Hematopoietic multipotent progenitor cell treated with erythropoietin and hydrocortisone succinate and interleukin-3 and kit ligand, for 6 days (in vitro differentiated cells): ENCODE measurements at regions not wholly inside any gene's neighbourhood (a gene's known extent, or its start where the extent isn't known, plus 50 kb on each side); places are given as distances from the start of the nearest gene placed in this dataset.
A peak's percentile ranks its signal among the peaks of the same experiment; 100 is the strongest.

ENCODE experiments used
- DNase-seq: peaks from one replicate; pipeline ENCODE4 v3.0.0-alpha.2; 2015

- DNase-seq = no peak
These were observed 436.4 kb upstream of the ST6GAL2 start for GRCh38 chr2:107322416-107322815.

GRCh38 chr2:107323946-107324565, 438.1 kb upstream of the ST6GAL2 start:
- no peak for DNase-seq

- no peak for DNase-seq
These were observed 440.2 kb upstream of the ST6GAL2 start for GRCh38 chr2:107325981-107326786.

DNA sequence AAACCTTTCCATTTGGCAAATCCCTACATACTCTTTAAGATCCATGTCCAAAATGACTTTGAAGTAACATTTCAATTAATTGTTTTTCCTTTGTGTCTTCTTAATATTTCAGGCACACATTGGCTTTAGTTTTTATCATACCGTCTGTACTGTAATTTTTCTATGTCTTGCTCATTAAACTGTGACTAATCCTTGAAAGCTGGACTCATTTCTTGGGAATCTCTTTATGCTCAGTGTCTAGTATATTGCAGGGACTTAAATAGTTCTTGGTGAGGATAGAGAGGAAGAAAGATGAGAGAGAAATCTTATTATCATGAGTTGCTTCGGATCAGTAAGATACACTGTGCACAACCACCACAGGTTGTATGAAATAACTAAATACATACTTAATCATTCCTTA, 448.3 kb upstream of the ST6GAL2 start:
- no peak for DNase-seq

DNA sequence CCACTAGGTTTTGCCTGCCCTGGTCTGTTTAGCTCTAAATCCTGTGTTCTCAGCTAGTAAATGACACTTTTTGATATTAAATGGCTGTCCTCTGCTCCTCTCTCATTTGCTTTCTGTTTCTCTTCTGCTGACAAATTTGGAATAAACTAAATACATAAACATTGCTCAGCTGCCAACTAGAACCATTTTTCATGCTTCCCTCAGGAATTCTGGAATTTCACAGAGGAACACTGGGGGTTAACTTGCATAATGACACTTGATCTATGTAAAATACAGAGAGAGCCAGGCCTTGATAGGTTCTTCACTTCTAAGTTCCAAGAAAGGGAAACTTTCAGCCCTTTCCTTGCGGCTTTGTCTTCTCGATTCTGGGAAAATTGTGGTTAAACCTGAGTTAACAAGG, 450.6 kb upstream of the ST6GAL2 start:
- no peak for DNase-seq

DNA sequence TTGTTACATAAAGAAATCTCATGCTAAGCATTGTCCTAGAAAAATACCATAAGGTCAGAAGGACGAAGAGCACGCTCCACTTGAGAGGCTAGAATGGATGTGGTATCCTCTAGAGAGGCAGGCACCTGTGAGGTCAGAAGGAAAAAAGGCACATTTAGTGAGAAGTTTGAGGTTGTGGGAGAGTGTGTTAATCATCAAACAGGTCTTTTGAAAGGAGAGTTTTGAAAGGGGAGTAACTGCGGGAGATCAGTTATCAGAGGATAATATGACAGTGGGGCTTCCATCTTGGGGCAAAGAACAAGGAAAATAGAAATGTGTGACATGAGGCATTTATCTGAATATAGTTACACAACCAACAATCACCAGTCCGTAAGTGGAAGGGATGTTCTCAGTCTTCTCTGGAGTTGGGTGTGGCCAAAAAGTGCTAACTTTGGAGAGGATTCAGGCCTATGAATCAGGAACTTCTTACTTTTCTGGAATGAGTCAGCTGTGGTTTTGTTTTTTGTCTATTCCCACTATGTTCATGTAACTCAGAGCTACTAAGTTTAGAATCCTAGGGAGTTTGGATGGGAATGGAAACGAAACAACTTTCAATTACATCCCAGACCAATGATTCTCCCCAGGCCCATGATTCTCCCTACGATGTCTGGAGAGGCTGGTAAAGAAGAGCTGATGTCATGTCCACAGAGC, 451.4 kb upstream of the ST6GAL2 start:
- no peak for DNase-seq

DNA sequence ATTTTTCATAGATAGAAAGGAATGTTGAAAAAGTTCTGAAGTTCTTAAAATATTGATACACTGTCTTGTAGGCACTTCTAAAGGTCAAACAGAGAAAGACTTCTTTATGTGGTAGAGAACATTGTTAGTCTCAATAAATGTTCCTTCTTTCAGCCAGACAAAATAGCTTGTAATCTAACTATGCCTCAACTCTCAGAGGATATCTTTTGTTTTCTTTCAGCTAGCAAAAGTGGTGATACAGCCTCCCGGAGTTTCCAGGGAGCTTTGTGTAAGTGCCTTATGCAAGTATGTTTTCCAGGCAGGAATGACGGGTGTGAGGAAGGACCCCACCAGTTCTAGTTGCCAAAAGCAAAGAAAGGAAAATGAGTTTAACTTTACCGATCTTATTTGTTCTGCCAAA, 452.1 kb upstream of the ST6GAL2 start:
- no peak for DNase-seq

- no peak for DNase-seq
These were observed 452.6 kb upstream of the ST6GAL2 start for GRCh38 chr2:107338571-107338970.

DNA sequence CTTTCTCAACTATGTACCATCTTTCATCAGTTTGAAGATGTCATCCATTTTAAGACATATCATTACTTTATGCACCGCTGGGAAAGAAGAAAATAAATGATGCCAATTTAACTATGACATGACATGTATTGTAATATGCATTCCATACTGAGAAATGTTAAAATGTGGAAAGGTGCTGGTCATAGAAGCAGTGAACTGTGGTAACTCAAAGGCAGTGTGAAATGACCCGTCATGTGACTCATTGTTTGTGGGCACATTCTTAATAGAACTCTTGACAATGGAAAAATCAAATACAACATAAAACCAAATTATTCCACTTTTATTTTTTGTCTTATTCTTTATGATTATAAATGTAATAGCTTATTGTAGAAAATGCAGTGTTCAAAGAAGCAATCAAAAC, 455.0 kb upstream of the ST6GAL2 start:
- DNase-seq = no peak

- DNase-seq = no peak
These were observed 463.4 kb upstream of the ST6GAL2 start for GRCh38 chr2:107349329-107349728.

DNA sequence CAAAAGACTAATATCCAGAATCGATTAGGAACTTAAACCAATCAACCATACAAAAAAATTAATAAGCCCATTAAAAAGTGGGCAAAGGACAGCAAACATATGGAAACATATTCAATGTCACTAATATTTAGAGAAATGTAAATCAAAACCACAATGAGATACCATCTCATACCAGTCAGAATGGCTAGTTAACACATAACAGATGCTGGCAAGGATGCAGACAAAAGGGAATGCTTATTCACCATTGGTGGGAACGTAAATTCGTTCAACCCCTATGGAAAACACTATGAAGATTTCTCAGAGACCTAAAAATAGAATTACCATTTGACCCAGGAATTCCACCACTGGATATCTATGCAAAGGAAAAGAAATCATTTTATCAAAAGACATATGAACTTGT, 468.2 kb upstream of the ST6GAL2 start:
- DNase-seq = no peak

- no peak for DNase-seq
These were observed 468.3 kb upstream of the RGPD4 start for GRCh38 chr2:107358362-107358761.

- no peak for DNase-seq
These were observed 467.7 kb upstream of the RGPD4 start for GRCh38 chr2:107359021-107359420.

DNA sequence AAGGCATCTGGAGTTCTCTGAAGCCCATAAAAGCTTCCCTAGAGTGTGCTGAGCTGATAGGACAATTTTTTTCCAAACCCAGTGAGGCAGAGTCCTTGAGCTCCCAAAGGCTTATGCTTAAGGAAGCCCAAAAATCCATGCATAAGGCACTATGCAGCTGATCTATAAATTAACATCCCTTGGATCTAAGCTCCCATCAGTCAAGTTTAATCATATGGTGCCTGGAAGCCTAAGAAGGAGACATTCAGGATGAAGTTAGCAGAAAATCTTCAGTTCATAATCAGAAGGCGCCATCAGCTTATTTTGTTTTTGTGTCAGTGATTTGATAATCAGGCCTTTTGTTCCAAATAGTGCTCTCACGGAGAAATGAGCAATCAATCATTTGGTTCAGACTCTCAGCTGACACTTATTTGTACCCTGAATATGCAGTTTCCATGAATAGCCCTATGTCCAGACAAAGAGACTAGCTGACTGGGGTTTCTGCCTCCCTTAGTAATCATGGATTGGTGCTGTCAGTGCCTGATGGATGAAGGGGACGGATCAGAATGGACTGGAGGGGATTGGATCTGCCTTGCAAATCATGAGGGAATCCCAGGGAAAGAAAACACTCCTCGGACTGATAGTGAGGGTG, 464.8 kb upstream of the RGPD4 start:
- no peak for DNase-seq

DNA sequence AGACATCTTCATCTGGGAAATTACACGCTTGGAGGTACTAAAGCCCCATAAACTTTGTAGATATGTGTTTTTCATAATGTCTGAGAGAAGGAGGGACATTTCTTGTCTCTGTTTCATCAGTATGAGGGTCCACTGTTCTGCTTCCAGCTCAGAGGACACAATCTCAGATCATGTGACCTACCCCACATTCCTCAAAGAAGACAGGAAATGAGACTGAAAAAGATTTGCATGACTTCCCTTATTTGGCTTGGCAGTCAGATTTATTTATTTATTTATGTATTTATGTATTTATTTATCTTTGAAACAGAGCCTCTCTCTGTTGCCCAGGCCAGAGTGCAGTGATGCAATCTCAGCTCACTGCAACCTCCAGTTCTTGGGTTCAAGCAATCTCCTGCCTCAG, 463.7 kb upstream of the RGPD4 start:
- DNase-seq = no peak

GRCh38 chr2:107363806-107364205, 462.9 kb upstream of the RGPD4 start:
- DNase-seq = no peak

DNA sequence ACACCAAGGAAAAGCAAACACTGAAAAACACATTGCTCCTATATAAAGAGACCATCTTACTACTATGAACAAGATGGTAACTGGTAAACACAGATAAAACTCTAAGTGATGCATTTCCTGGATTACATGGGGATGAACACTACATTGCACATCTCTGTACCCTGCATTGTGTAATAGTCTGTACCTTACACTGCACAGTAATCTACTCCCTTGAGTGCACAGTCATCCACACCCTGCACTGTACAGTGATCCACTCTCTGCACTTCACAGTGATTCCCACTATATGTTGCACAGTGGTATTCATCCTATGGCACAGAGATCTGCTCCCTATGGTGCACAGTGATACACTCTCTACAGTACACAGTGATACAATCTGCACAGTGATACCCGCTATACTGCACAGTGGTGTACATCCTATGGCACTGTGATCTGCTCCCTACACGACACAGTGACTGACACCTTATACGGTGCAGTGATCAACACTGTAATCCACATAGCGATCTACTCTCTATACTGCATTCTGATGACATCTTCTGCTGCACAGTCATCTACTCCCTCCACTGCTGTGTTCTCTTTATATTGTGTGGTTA, 462.2 kb upstream of the RGPD4 start:
- DNase-seq = no peak

- no peak for DNase-seq
These were observed 452.4 kb upstream of the RGPD4 start for GRCh38 chr2:107374249-107374648.

DNA sequence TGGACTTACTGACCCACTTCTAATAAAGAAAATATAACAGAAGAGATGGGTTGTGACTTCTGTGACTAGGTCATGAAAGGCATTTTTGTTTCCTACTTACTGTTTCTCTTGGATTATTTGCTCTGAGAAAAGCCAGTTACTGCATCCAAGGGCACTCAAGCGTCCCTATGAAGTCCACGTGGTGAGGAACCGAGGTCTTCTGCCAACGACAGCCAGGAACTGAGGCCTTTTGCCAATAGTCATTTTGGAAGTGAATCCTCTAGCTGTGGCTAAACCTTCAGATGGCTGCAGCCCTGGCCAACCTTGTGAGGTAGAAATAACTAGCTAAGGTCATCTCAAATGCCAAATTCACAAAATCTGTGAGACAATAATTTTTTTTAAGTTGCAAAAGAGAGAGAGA, 449.8 kb upstream of the RGPD4 start:
- DNase-seq = no peak

GRCh38 chr2:107380912-107381311, 445.8 kb upstream of the RGPD4 start:
- peak; percentile 2 for DNase-seq

- DNase-seq = no peak
These were observed 443.0 kb upstream of the RGPD4 start for GRCh38 chr2:107383691-107384090.

DNA sequence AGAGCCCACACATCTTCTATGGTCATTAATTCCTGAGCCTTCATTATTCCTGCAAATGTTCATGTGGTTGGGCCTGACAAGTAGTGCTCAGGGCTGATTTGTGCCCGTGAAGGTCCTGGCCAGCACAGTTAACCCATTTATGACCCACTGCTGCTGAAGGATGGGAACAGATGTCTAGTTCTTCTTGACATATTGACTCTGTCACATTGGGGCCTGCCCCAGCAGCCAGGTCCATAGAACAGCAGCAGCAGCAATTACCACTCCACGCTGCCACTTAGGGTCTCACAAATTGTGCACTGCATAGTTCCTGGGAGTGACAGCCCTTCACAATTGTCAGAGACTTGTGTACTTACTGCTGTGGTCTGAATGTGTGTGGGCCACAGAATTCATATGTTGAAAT, 442.3 kb upstream of the RGPD4 start:
- DNase-seq = no peak

DNA sequence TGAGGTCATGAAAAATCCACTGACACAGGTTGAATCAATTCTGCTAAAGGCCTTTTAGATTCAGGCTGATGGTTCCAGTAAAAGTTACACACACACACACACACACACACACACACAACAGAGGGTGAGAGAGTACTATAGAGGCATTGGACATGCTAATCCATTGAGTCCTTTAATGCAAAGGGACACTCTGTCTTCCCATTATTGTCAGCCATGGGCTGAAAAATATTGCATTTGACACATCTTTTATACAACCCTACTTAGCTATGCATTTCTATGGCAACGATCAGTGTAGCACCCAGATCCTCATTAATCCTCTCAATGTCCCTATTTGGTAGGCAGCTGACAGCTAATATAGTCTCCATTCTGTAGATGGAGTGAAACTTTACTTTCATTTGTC, 440.8 kb upstream of the RGPD4 start:
- DNase-seq = no peak
